ENCODE measurements at regions not wholly inside any gene's neighbourhood (a gene's known extent, or its start where the extent isn't known, plus 50 kb on each side); places are given as distances from the start of the nearest gene placed in this dataset.

DNA sequence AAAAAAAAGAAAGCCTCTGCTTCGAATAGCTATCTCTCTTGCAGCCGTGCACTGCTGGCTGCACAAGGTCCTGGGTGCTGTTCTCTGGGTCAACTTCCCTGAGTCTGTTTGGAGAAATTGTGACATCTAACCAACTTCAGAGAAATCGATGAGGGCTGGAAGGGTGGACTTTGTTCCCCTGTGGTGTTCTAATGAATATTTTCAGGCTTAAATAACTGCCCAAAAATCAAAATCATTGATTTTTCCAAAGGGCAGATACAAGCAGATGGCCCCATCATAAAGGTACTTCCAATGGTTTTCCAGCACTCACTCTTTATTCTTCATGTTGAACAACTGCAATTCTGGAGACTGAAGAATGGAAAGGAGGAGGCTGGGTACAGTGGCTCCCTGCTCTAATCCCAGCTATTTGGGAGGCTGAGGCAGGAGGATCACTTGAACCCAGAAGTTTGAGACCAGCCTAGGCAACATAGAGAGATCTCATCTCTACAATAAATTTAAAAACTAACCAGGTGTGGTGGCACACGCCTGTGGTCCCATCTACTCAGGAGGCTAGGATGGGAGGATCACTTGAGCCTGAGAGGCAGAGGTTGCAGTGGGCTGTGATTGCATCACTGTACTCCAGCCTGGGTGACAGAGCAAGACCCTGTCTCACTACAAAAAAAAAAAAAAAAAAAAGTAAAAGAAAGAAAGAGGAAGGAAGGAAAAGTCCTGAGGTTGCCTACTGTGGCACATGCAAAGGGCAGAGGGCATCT is 59.1 kb downstream of the FOXA2 start (continued):
- TF ChIP-seq, protein P1, sequence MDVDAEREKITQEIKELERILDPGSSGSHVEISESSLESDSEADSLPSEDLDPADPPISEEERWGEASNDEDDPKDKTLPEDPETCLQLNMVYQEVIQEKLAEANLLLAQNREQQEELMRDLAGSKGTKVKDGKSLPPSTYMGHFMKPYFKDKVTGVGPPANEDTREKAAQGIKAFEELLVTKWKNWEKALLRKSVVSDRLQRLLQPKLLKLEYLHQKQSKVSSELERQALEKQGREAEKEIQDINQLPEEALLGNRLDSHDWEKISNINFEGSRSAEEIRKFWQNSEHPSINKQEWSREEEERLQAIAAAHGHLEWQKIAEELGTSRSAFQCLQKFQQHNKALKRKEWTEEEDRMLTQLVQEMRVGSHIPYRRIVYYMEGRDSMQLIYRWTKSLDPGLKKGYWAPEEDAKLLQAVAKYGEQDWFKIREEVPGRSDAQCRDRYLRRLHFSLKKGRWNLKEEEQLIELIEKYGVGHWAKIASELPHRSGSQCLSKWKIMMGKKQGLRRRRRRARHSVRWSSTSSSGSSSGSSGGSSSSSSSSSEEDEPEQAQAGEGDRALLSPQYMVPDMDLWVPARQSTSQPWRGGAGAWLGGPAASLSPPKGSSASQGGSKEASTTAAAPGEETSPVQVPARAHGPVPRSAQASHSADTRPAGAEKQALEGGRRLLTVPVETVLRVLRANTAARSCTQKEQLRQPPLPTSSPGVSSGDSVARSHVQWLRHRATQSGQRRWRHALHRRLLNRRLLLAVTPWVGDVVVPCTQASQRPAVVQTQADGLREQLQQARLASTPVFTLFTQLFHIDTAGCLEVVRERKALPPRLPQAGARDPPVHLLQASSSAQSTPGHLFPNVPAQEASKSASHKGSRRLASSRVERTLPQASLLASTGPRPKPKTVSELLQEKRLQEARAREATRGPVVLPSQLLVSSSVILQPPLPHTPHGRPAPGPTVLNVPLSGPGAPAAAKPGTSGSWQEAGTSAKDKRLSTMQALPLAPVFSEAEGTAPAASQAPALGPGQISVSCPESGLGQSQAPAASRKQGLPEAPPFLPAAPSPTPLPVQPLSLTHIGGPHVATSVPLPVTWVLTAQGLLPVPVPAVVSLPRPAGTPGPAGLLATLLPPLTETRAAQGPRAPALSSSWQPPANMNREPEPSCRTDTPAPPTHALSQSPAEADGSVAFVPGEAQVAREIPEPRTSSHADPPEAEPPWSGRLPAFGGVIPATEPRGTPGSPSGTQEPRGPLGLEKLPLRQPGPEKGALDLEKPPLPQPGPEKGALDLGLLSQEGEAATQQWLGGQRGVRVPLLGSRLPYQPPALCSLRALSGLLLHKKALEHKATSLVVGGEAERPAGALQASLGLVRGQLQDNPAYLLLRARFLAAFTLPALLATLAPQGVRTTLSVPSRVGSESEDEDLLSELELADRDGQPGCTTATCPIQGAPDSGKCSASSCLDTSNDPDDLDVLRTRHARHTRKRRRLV (CRISPR knock-in tag; IDR thresholded peaks at IDR 0.05): no peak
- TF ChIP-seq NFYB (CRISPR knock-in tag; IDR thresholded peaks at IDR 0.05) (0 out of 2 replicates have a peak, but pooled peaks have one; percentile 17), ZFP36 (IDR thresholded peaks at IDR 0.05; ENCODE audit: borderline replicate concordance, low read depth, low read length, partially characterized antibody) (no peak), ZKSCAN1 (IDR thresholded peaks at IDR 0.05; ENCODE audit: low read length) (no peak; the same call in 1 of the 2 replicates), MBNL3 (CRISPR knock-in tag; conservative IDR thresholded peaks at IDR 0.05) (no peak), ERF (CRISPR knock-in tag; IDR thresholded peaks at IDR 0.05) (0 out of 2 replicates have a peak, but pooled peaks have one; percentile 69), GATAD1 (CRISPR knock-in tag; IDR thresholded peaks at IDR 0.05) (peak; percentile 69; the same call in 1 of the 2 replicates), IRX3 (CRISPR knock-in tag; IDR thresholded peaks at IDR 0.05; ENCODE audit: borderline replicate concordance, low read depth) (no peak), FOXA1 (IDR thresholded peaks at IDR 0.05) (no peak), FOXA1 (CRISPR knock-in tag; IDR thresholded peaks at IDR 0.05) (peak; percentile 36; the same call in 1 of the 2 replicates), KDM2A (CRISPR knock-in tag; IDR thresholded peaks at IDR 0.05; ENCODE audit: borderline replicate concordance, low read depth) (peak; percentile 51; the same call in 1 of the 2 replicates), HNRNPLL (IDR thresholded peaks at IDR 0.05; ENCODE audit: low read depth, low read length, poor library complexity, severe bottlenecking) (no peak), KLF11 (CRISPR knock-in tag; IDR thresholded peaks at IDR 0.05) (no peak; the same call in 1 of the 2 replicates)
- TF ChIP-seq, protein P2, sequence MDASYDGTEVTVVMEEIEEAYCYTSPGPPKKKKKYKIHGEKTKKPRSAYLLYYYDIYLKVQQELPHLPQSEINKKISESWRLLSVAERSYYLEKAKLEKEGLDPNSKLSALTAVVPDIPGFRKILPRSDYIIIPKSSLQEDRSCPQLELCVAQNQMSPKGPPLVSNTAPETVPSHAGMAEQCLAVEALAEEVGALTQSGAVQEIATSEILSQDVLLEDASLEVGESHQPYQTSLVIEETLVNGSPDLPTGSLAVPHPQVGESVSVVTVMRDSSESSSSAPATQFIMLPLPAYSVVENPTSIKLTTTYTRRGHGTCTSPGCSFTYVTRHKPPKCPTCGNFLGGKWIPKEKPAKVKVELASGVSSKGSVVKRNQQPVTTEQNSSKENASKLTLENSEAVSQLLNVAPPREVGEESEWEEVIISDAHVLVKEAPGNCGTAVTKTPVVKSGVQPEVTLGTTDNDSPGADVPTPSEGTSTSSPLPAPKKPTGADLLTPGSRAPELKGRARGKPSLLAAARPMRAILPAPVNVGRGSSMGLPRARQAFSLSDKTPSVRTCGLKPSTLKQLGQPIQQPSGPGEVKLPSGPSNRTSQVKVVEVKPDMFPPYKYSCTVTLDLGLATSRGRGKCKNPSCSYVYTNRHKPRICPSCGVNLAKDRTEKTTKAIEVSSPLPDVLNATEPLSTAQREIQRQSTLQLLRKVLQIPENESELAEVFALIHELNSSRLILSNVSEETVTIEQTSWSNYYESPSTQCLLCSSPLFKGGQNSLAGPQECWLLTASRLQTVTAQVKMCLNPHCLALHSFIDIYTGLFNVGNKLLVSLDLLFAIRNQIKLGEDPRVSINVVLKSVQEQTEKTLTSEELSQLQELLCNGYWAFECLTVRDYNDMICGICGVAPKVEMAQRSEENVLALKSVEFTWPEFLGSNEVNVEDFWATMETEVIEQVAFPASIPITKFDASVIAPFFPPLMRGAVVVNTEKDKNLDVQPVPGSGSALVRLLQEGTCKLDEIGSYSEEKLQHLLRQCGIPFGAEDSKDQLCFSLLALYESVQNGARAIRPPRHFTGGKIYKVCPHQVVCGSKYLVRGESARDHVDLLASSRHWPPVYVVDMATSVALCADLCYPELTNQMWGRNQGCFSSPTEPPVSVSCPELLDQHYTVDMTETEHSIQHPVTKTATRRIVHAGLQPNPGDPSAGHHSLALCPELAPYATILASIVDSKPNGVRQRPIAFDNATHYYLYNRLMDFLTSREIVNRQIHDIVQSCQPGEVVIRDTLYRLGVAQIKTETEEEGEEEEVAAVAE (CRISPR knock-in tag; IDR thresholded peaks at IDR 0.05; ENCODE audit: borderline replicate concordance): no peak
- TF ChIP-seq, protein P3, sequence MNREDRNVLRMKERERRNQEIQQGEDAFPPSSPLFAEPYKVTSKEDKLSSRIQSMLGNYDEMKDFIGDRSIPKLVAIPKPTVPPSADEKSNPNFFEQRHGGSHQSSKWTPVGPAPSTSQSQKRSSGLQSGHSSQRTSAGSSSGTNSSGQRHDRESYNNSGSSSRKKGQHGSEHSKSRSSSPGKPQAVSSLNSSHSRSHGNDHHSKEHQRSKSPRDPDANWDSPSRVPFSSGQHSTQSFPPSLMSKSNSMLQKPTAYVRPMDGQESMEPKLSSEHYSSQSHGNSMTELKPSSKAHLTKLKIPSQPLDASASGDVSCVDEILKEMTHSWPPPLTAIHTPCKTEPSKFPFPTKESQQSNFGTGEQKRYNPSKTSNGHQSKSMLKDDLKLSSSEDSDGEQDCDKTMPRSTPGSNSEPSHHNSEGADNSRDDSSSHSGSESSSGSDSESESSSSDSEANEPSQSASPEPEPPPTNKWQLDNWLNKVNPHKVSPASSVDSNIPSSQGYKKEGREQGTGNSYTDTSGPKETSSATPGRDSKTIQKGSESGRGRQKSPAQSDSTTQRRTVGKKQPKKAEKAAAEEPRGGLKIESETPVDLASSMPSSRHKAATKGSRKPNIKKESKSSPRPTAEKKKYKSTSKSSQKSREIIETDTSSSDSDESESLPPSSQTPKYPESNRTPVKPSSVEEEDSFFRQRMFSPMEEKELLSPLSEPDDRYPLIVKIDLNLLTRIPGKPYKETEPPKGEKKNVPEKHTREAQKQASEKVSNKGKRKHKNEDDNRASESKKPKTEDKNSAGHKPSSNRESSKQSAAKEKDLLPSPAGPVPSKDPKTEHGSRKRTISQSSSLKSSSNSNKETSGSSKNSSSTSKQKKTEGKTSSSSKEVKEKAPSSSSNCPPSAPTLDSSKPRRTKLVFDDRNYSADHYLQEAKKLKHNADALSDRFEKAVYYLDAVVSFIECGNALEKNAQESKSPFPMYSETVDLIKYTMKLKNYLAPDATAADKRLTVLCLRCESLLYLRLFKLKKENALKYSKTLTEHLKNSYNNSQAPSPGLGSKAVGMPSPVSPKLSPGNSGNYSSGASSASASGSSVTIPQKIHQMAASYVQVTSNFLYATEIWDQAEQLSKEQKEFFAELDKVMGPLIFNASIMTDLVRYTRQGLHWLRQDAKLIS (CRISPR knock-in tag; IDR thresholded peaks at IDR 0.05): peak; percentile 78; the same call in 1 of the 2 replicates

Measured in HepG2 (cell line).